GM23248 (cell line): ENCODE measurements at regions not wholly inside any gene's neighbourhood (a gene's known extent, or its start where the extent isn't known, plus 50 kb on each side); places are given as distances from the start of the nearest gene placed in this dataset.

Experiments
- DNase-seq: peaks from one replicate; pipeline ENCODE4 v3.0.0-alpha.2; 2015
- H2AFZ ChIP-seq: fragments of 200-600 bp; sonication (generic); 2 replicates; pipeline ENCODE4 v1.6.1; 2016; ENCODE audit warnings: antibody characterized with exemption
- H3F3A ChIP-seq: fragments of 200-600 bp; sonication (generic); 2 replicates; pipeline ENCODE4 v1.6.1; 2016; ENCODE audit warnings: mild to moderate bottlenecking, antibody characterized with exemption, mixed run types; ENCODE audit not compliant: insufficient read depth
- H3K27ac ChIP-seq: fragments of 200-600 bp; sonication (generic); 2 replicates; pipeline ENCODE4 v1.5.1; 2016; ENCODE audit warnings: mild to moderate bottlenecking
- H3K27me3 ChIP-seq: fragments of 200-600 bp; sonication (generic); replicated peaks from 2 replicates; pipeline ENCODE4 v1.6.1; 2016; ENCODE audit warnings: mild to moderate bottlenecking; ENCODE audit not compliant: insufficient read depth
- H3K36me3 ChIP-seq: fragments of 200-600 bp; sonication (generic); 2 replicates; pipeline ENCODE4 v1.6.1; 2016; ENCODE audit warnings: low read depth, mild to moderate bottlenecking
- H3K4me1 ChIP-seq: fragments of 200-600 bp; sonication (generic); 2 replicates; pipeline ENCODE4 v1.6.1; 2016; ENCODE audit warnings: mild to moderate bottlenecking; ENCODE audit not compliant: insufficient read depth
- H3K4me2 ChIP-seq: fragments of 200-600 bp; sonication (generic); one replicate; pipeline ENCODE4 v1.6.1; 2016; ENCODE audit warnings: mild to moderate bottlenecking; ENCODE audit not compliant: unreplicated experiment
- H3K4me3 ChIP-seq: fragments of 200-600 bp; sonication (generic); 2 replicates; pipeline ENCODE4 v1.5.1; 2016; ENCODE audit warnings: mild to moderate bottlenecking
- H3K79me2 ChIP-seq: fragments of 200-600 bp; sonication (generic); 2 replicates; pipeline ENCODE4 v1.6.1; 2016; ENCODE audit warnings: mild to moderate bottlenecking; ENCODE audit not compliant: insufficient read depth
- H3K9ac ChIP-seq: fragments of 200-600 bp; sonication (generic); 2 replicates; pipeline ENCODE4 v1.6.1; 2016; ENCODE audit warnings: mild to moderate bottlenecking
- H3K9me2 ChIP-seq: fragments of 200-600 bp; sonication (generic); 2 replicates; pipeline ENCODE4 v1.6.1; 2016; ENCODE audit warnings: mixed run types, mild to moderate bottlenecking, moderate library complexity; ENCODE audit not compliant: insufficient read depth
- H3K9me3 ChIP-seq: fragments of 200-600 bp; sonication (generic); one replicate; pipeline ENCODE4 v1.6.1; 2017; ENCODE audit warnings: low read depth
- H4K20me1 ChIP-seq: fragments of 200-600 bp; sonication (generic); 2 replicates; pipeline ENCODE4 v1.6.0; 2016; ENCODE audit not compliant: insufficient read depth
- EZH2 ChIP-seq: fragments of 200-600 bp; sonication (generic); IDR thresholded peaks from 2 replicates; pipeline ENCODE4 v1.6.1; 2018; ENCODE audit warnings: antibody characterized with exemption, mild to moderate bottlenecking; ENCODE audit not compliant: insufficient read depth, poor library complexity, severe bottlenecking
- EZH2phosphoT487 ChIP-seq: fragments of 200-600 bp; sonication (generic); IDR thresholded peaks from 2 replicates; pipeline ENCODE4 v1.6.1; 2018; ENCODE audit warnings: antibody characterized with exemption, moderate library complexity, mild to moderate bottlenecking, low read depth; ENCODE audit not compliant: insufficient read depth
- WGBS, 2 experiments: methylation state at CpG; one replicate each; pipeline ENCODE4 v1.1.6; 2015 to 2017; ENCODE audit warnings: low lambda C conversion rate in 2 of 2, low coverage in 1 of 2; ENCODE audit errors: missing lambda C conversion rate in 2 of 2; 5-methylcytosine and 5-hydroxymethylcytosine counted together
- in situ Hi-C: fragments of 300-500 bp; cut with MboI; formaldehyde crosslinking; loops from 2 replicates; pipeline ENCODE4 v1.15.0; 2020

- Histone ChIP-seq H3K9me2 (no peaks in the 10 kb centered on the region), H3K79me2 (no peaks in the 10 kb centered on the region), H4K20me1 (no peaks in the 10 kb centered on the region), H3K27ac (no peak overlapping the region), H3K9me3 (no peaks in the 10 kb centered on the region), H3K4me2 (no peak overlapping the region), H3F3A (no peaks in the 10 kb centered on the region), H2AFZ (0 out of 2 replicates have a peak overlapping the region, but pooled peaks have one; percentile 37), H3K4me3 (no peak overlapping the region), H3K4me1 (no peaks in the 10 kb centered on the region), H3K9ac (no peak overlapping the region), H3K36me3 (no peaks in the 10 kb centered on the region), H3K27me3 (no peaks in the 10 kb centered on the region)
- WGBS, 2 experiments: 40 to 42% methylated on average over 6 of the region's 6 CpGs
- in situ Hi-C loops: no loop called here
- DNase-seq: peak; percentile 31
- TF ChIP-seq EZH2 (no peak), EZH2phosphoT487 (no peak)
Measured at GRCh38 chr5:30849931-30850710, 343.4 kb upstream of the CDH6 start.

- H3K27ac ChIP-seq: no peak overlapping the region
- no peaks in the 10 kb centered on the region for H3K9me2 ChIP-seq
- H3K27me3 ChIP-seq: no peaks in the 10 kb centered on the region
- H3K4me1 ChIP-seq: no peaks in the 10 kb centered on the region
- H2AFZ ChIP-seq: no peak overlapping the region
- no peaks in the 10 kb centered on the region for H3K9me3 ChIP-seq
- H3K79me2 ChIP-seq: no peaks in the 10 kb centered on the region
- in situ Hi-C loops: no loop called here
- H3K36me3 ChIP-seq: no peaks in the 10 kb centered on the region
- H3K4me2 ChIP-seq: no peak overlapping the region
- H3K9ac ChIP-seq: no peak overlapping the region
- TF ChIP-seq EZH2phosphoT487: no peak
- no peak for TF ChIP-seq EZH2
- H3K4me3 ChIP-seq: no peak overlapping the region
- DNase-seq: no peak
- H3F3A ChIP-seq: no peaks in the 10 kb centered on the region
- no peaks in the 10 kb centered on the region for H4K20me1 ChIP-seq
Measured at GRCh38 chr5:30846171-30846570, 347.3 kb upstream of the CDH6 start.

- H3K4me2 ChIP-seq: no peak overlapping the region
- 37 to 46% methylated on average over 2 of the region's 2 CpGs for WGBS, 2 experiments
- in situ Hi-C loops: no loop called here
- H3K36me3 ChIP-seq: no peaks in the 10 kb centered on the region
- H2AFZ ChIP-seq: no peak overlapping the region
- no peaks in the 10 kb centered on the region for H3K9me3 ChIP-seq
- no peak overlapping the region for H3K27ac ChIP-seq
- no peaks in the 10 kb centered on the region for H3K79me2 ChIP-seq
- no peaks in the 10 kb centered on the region for H4K20me1 ChIP-seq
- H3K9me2 ChIP-seq: no peaks in the 10 kb centered on the region
- TF ChIP-seq EZH2: no peak
- H3K4me1 ChIP-seq: no peaks in the 10 kb centered on the region
- DNase-seq: no peak
- no peak overlapping the region for H3K9ac ChIP-seq
- H3K27me3 ChIP-seq: no peaks in the 10 kb centered on the region
- H3K4me3 ChIP-seq: no peak overlapping the region
- no peaks in the 10 kb centered on the region for H3F3A ChIP-seq
Measured at GRCh38 chr5:30845194-30845593, 348.3 kb upstream of the CDH6 start.

- in situ Hi-C loops: no loop called here
- no peaks in the 10 kb centered on the region for H3K79me2 ChIP-seq
- no peak overlapping the region for H3K4me3 ChIP-seq
- no peaks in the 10 kb centered on the region for H4K20me1 ChIP-seq
- no peaks in the 10 kb centered on the region for H3K9me2 ChIP-seq
- H3K4me2 ChIP-seq: no peak overlapping the region
- no peaks in the 10 kb centered on the region for H3K27me3 ChIP-seq
- no peaks in the 10 kb centered on the region for H3K9me3 ChIP-seq
- H3K36me3 ChIP-seq: no peaks in the 10 kb centered on the region
- H2AFZ ChIP-seq: no peak overlapping the region
- DNase-seq: no peak
- H3F3A ChIP-seq: no peaks in the 10 kb centered on the region
- H3K27ac ChIP-seq: no peak overlapping the region
- no peak overlapping the region for H3K9ac ChIP-seq
- 54 to 60% methylated on average over 5 of the region's 5 CpGs for WGBS, 2 experiments
- H3K4me1 ChIP-seq: no peaks in the 10 kb centered on the region
- TF ChIP-seq EZH2 (no peak), EZH2phosphoT487 (no peak)
Measured at GRCh38 chr5:30843541-30843940, 349.9 kb upstream of the CDH6 start.

- Histone ChIP-seq H3K9ac (no peak overlapping the region), H3F3A (no peaks in the 10 kb centered on the region), H3K4me1 (no peaks in the 10 kb centered on the region), H3K27ac (no peak overlapping the region), H3K79me2 (no peaks in the 10 kb centered on the region), H4K20me1 (no peaks in the 10 kb centered on the region), H3K36me3 (no peaks in the 10 kb centered on the region), H3K27me3 (no peaks in the 10 kb centered on the region), H3K4me2 (no peak overlapping the region), H3K9me2 (no peaks in the 10 kb centered on the region), H3K9me3 (no peaks in the 10 kb centered on the region), H2AFZ (no peak overlapping the region), H3K4me3 (no peak overlapping the region)
- no peak for DNase-seq
- in situ Hi-C loops: no loop called here
- TF ChIP-seq EZH2 (no peak), EZH2phosphoT487 (no peak)
- 30 to 37% methylated on average over 3 of the region's 3 CpGs for WGBS, 2 experiments
Measured at GRCh38 chr5:30839956-30840355, 353.5 kb upstream of the CDH6 start.
